Caco-2 (cell line): ENCODE measurements at regions not wholly inside any gene's neighbourhood (a gene's known extent, or its start where the extent isn't known, plus 50 kb on each side); places are given as distances from the start of the nearest gene placed in this dataset.

Source experiments
- BruUV-seq: library from RNA; stranded (reverse); fragments of 400-500 nt; replicated peaks from 2 replicates; lab custom pipeline; 2021; lab: Mats Ljungman, UMichigan
- CTCF ChIA-PET: fragments of 300-600 bp; sonication (Branson Sonifier 250); formaldehyde crosslinking; loops from one replicate; lab custom pipeline; 2022; ENCODE audit warnings: antibody characterized with exemption; lab: Charles Lee
- POLR2A ChIA-PET: fragments of 300-600 bp; sonication (Branson Sonifier 250); formaldehyde crosslinking; loops from one replicate; lab custom pipeline; 2022; ENCODE audit warnings: antibody characterized with exemption; lab: Charles Lee
- DNase-seq, 2 experiments: peaks; one replicate each; pipeline versions ENCODE4 v3.0.0 to v3.0.0-alpha.2; 2020 to 2022
- H3K27me3 ChIP-seq: replicated peaks from 2 replicates; pipeline ENCODE4 v1.6.0; 2011; ENCODE audit warnings: low read length; ENCODE audit not compliant: control insufficient read depth, insufficient read depth
- H3K36me3 ChIP-seq: 2 replicates; pipeline ENCODE4 v1.5.1; 2011; ENCODE audit warnings: low read length; ENCODE audit not compliant: control insufficient read depth, insufficient read depth
- H3K4me1 ChIP-seq: fragments of 250-450 bp; sonication (Bioruptor Pico); 2 replicates; pipeline ENCODE4 v1.5.1; 2020; ENCODE audit warnings: mild to moderate bottlenecking
- H3K4me3 ChIP-seq: 2 replicates; pipeline ENCODE4 v1.5.1; 2011; ENCODE audit warnings: low read depth, mild to moderate bottlenecking, control low read depth, low read length
- H3K9me3 ChIP-seq: fragments of 250-450 bp; sonication (Bioruptor Pico); 2 replicates; pipeline ENCODE4 v1.5.1; 2020; ENCODE audit warnings: mild to moderate bottlenecking, moderate library complexity
- H3K27ac Mint-ChIP-seq: one replicate; pipeline ENCODE4 v1.8.0; 2022; ENCODE audit warnings: mixed read lengths; ENCODE audit not compliant: unreplicated experiment
- H3K27me3 Mint-ChIP-seq: one replicate; pipeline ENCODE4 v1.8.0; 2022; ENCODE audit warnings: mixed read lengths; ENCODE audit not compliant: insufficient read depth, unreplicated experiment
- H3K36me3 Mint-ChIP-seq: one replicate; pipeline ENCODE4 v1.8.0; 2022; ENCODE audit warnings: mild to moderate bottlenecking, mixed read lengths; ENCODE audit not compliant: insufficient read depth, unreplicated experiment
- H3K4me1 Mint-ChIP-seq: one replicate; pipeline ENCODE4 v1.8.0; 2022; ENCODE audit warnings: low read depth, mixed read lengths; ENCODE audit not compliant: unreplicated experiment
- H3K4me3 Mint-ChIP-seq: one replicate; pipeline ENCODE4 v1.8.0; 2022; ENCODE audit warnings: mild to moderate bottlenecking, moderate library complexity, mixed read lengths; ENCODE audit not compliant: unreplicated experiment
- H3K9me3 Mint-ChIP-seq: one replicate; pipeline ENCODE4 v1.8.0; 2022; ENCODE audit warnings: mixed read lengths; ENCODE audit not compliant: unreplicated experiment
- CTCF ChIP-seq, 2 experiments: fragments of 200-600 bp in 1 of 2; IDR thresholded peaks; 1 replicate in 1 of 2; 2 replicates in 1 of 2; pipeline versions ENCODE4 v1.5.1 to v1.8.0; 2011 to 2022; ENCODE audit warnings: antibody characterized with exemption in 1 of 2, control low read depth in 1 of 2, inconsistent platforms in 1 of 2, low read depth in 1 of 2, low read length in 1 of 2, mild to moderate bottlenecking in 1 of 2, moderate library complexity in 1 of 2; ENCODE audit not compliant: insufficient read depth in 1 of 2, severe bottlenecking in 1 of 2, unreplicated experiment in 1 of 2
- intact Hi-C: fragments of 100-400 bp; cut with micrococcal nuclease; formaldehyde crosslinking; loops from one replicate; pipeline ENCODE4 v1.10.0; 2022; ENCODE audit not compliant: unreplicated experiment

DNA sequence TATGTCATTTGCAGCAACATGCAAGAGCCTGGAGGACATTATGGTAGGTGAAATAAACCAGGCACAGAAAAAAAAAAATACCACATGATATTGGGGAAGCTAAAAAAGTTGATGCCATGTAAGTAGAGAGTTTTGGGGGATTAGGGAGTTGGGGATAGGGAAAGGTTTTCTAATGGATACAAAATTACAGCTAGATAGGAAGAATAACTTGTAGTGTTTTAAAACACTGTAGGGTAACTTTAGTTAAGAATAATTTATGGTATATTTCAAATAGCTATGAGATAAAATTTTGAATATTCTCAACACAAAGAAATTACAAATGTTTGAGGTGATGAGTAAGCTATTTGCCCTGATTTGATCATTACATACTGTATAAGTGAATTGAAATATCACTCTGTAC, 1456.7 kb upstream of the MIR17HG start:
- BruUV-seq = no TSS peak
- no peaks in the 10 kb centered on the region for H3K27me3 ChIP-seq
- Mint-ChIP-seq H3K36me3 (no peaks in the 10 kb centered on the region), H3K27me3 (peaks cover 5% of the 10 kb centered on the region), H3K4me3 (no peak overlapping the region), H3K27ac (no peak overlapping the region), H3K9me3 (no peaks in the 10 kb centered on the region), H3K4me1 (no peaks in the 10 kb centered on the region)
- no peaks in the 10 kb centered on the region for H3K4me1 ChIP-seq
- H3K9me3 ChIP-seq = no peaks in the 10 kb centered on the region
- POLR2A ChIA-PET = no interaction called here
- H3K36me3 ChIP-seq = no peaks in the 10 kb centered on the region
- intact Hi-C loops = no loop called here
- CTCF ChIA-PET = no interaction called here
- no peak for TF ChIP-seq CTCF (IDR thresholded peaks at IDR 0.05; ENCODE audit: insufficient read depth in 1 of 2, low read depth in 1 of 2, low read length in 1 of 2, severe bottlenecking in 1 of 2, unreplicated experiment in 1 of 2)
- no peak overlapping the region for H3K4me3 ChIP-seq
- DNase-seq = no peak

DNA sequence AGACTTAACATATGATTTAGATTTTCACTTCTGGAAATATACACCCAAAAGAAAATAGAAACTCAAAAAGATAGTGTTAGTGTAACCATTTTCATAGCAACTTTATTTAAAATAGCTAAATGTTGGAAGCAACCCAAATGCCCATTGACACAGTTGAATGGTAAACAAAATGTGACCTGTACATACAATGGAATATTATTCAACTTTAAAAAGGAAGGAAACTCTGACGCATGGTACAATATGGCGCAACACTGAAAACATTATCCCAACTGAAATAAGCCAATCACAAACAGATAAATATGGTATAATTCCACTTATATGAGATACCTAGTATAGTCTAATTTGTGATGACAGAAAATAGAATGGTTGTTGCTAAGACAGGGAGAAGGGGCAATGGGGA, 1456.1 kb upstream of the MIR17HG start:
- ChIA-PET POLR2A (no interaction called here), CTCF (no interaction called here)
- no peak overlapping the region for H3K4me3 Mint-ChIP-seq
- Histone ChIP-seq H3K36me3 (no peaks in the 10 kb centered on the region), H3K9me3 (no peaks in the 10 kb centered on the region), H3K4me3 (no peak overlapping the region), H3K4me1 (no peaks in the 10 kb centered on the region), H3K27me3 (no peaks in the 10 kb centered on the region)
- intact Hi-C loops = no loop called here
- no peaks in the 10 kb centered on the region for H3K4me1 Mint-ChIP-seq
- H3K27ac Mint-ChIP-seq = no peak overlapping the region
- no peak for TF ChIP-seq CTCF (IDR thresholded peaks at IDR 0.05; ENCODE audit: insufficient read depth in 1 of 2, low read depth in 1 of 2, low read length in 1 of 2, severe bottlenecking in 1 of 2, unreplicated experiment in 1 of 2)
- no peaks in the 10 kb centered on the region for H3K36me3 Mint-ChIP-seq
- BruUV-seq = no TSS peak
- peaks cover 5% of the 10 kb centered on the region for H3K27me3 Mint-ChIP-seq
- no peak for DNase-seq
- no peaks in the 10 kb centered on the region for H3K9me3 Mint-ChIP-seq

DNA sequence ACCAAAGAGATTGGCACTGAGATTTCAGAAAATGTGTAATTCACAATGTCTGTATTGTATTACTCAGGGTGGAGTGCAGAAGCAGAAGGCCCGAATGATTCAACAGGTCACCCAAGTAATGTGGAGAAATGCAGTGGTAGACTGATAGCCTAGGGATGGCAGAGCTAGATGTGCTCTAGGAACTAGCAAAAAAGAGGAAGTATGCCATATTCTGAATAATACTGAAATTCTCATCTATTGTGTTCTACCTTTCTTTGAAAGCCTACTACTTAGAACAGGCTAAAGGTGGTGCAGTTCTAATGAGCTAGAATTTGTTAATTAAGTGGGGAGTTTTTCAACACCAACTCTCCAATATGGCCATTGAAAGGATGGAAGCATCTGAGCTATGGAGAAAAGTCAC, 1449.8 kb upstream of the MIR17HG start:
- BruUV-seq = no TSS peak
- no peak overlapping the region for H3K4me3 Mint-ChIP-seq
- no peak for DNase-seq
- H3K4me1 Mint-ChIP-seq = no peaks in the 10 kb centered on the region
- H3K4me1 ChIP-seq = no peaks in the 10 kb centered on the region
- no peak overlapping the region for H3K4me3 ChIP-seq
- H3K36me3 Mint-ChIP-seq = no peaks in the 10 kb centered on the region
- ChIA-PET POLR2A (no interaction called here), CTCF (no interaction called here)
- no peaks in the 10 kb centered on the region for H3K27me3 Mint-ChIP-seq
- H3K27ac Mint-ChIP-seq = no peak overlapping the region
- intact Hi-C loops = no loop called here
- TF ChIP-seq CTCF (IDR thresholded peaks at IDR 0.05; ENCODE audit: insufficient read depth in 1 of 2, low read depth in 1 of 2, low read length in 1 of 2, severe bottlenecking in 1 of 2, unreplicated experiment in 1 of 2) = no peak
- H3K9me3 ChIP-seq = peaks cover 5% of the 10 kb centered on the region; the same call in 1 of the 2 replicates
- no peaks in the 10 kb centered on the region for H3K27me3 ChIP-seq
- H3K9me3 Mint-ChIP-seq = no peaks in the 10 kb centered on the region
- H3K36me3 ChIP-seq = no peaks in the 10 kb centered on the region
